Gastroesophageal sphincter (tissue), 4 donors: ENCODE measurements at regions not wholly inside any gene's neighbourhood (a gene's known extent, or its start where the extent isn't known, plus 50 kb on each side); places are given as distances from the start of the nearest gene placed in this dataset.
"Not testable (repeated sequence)": the region's sequence is repeated elsewhere in the genome, so short reads cannot be mapped to it uniquely, and the experiment has no call there.

Source experiments
- ATAC-seq: fragments of 150-250 bp; one replicate; pipeline ENCODE4 v1.9.1; 2016; ENCODE audit warnings: mild to moderate bottlenecking, moderate library complexity
- H3K27ac ChIP-seq, 4 donors: fragments of 200-600 bp; sonication (generic) in 3 of 4; 1 replicate in 3 of 4; 2 replicates in 1 of 4; pipeline ENCODE4 v1.5.1; 2016 to 2019
- H3K27me3 ChIP-seq: fragments of 200-600 bp; sonication (generic); one replicate; pipeline ENCODE4 v1.5.1; 2019
- H3K36me3 ChIP-seq, 2 donors: fragments of 200-600 bp; sonication (generic); one replicate each; pipeline ENCODE4 v1.5.1; 2019; ENCODE audit warnings: control low read depth in 1 of 2
- H3K4me1 ChIP-seq, 3 donors: fragments of 200-600 bp; sonication (generic); 1 replicate in 2 of 3; 2 replicates in 1 of 3; pipeline ENCODE4 v1.5.1; 2016 to 2019; ENCODE audit warnings: control low read depth in 2 of 3
- H3K4me3 ChIP-seq, 2 donors: fragments of 200-600 bp; sonication (generic); one replicate each; pipeline ENCODE4 v1.5.1; 2019; ENCODE audit warnings: mild to moderate bottlenecking in 1 of 2, moderate library complexity in 1 of 2
- H3K9me3 ChIP-seq, 3 donors: fragments of 200-600 bp; sonication (generic); one replicate each; pipeline ENCODE4 v1.5.1; 2017 to 2019; ENCODE audit warnings: control low read depth in 2 of 3
- WGBS, 2 donors: methylation state at CpG; one replicate each; pipeline ENCODE4 v1.1.5; 2018; ENCODE audit warnings: low coverage in 1 of 2; 5-methylcytosine and 5-hydroxymethylcytosine counted together

DNA sequence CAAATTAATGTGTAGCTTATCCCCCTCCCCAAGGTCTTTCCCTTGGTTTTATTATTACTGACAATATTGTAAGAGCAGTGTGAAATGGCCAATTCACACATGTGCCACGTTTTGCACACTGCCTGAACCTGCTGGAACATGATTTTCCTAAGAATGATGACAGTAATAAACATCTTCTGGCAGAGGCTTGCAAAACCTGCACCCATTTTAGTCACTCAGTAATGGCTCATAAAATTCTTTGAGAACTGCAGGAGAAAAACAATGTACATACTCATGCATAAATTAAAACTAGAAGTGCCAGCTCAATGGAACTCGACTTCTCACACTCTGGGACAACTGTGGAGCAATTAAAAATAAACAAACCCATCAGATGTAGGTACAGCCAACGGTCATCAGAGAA lies 96.8 kb upstream of the POMZP3 start:
- not testable (repeated sequence) for H3K4me1 ChIP-seq, H3K36me3 ChIP-seq, H3K9me3 ChIP-seq, H3K4me3 ChIP-seq, H3K27me3 ChIP-seq, H3K27ac ChIP-seq, ATAC-seq
- WGBS, 2 donors: 80% methylated on average over 1 of the region's 3 CpGs; no CpG with 5 or more reads in 1 of the 2 donors

DNA sequence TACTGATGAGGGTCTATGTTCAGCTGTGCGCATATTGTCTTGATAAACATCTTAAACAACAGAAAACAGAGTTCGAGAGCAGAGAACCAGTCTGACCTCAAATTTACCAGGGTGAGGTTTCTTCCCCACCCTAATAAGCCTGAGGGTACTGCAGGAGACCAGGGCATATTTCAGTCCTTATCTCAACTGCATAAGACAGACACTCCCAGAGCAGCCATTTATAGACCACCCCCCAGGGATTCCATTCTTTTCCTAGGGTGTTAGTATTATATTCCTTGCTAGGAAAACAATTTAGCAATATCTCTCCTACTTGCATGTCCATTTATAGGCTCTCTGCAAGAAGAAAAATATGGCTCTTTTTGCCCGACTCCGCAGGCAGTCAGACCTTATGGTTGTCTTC lies 89.5 kb upstream of the POMZP3 start:
- H3K36me3 ChIP-seq, H3K4me1 ChIP-seq, H3K4me3 ChIP-seq, ATAC-seq, H3K27me3 ChIP-seq, H3K27ac ChIP-seq: not testable (repeated sequence)
- WGBS, 2 donors: 86 to 92% methylated on average over 2 to 4 of the region's 4 CpGs
- H3K9me3 ChIP-seq: peaks cover 0 to 23% (median 0%) of the 10 kb centered on the region in 3 donors

DNA sequence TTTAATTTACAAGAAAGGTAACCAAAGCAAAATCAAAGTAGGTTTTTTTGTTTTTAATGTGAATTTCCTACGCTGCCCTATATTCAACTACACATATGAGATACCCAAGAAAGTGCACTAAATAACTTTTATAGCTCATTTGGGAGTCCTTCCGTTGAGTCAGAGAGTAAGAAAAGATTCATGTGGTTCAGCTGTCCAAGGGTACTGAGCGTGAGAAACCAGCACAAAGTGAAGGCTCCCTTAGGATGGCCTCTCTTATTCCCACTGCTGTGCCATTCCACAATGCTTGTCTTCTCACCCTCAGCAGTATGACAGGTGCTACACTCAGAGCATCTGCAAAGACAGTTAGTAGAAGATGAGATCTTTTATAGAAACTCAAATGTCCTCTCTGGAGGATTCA lies 85.8 kb upstream of the POMZP3 start:
- H3K36me3 ChIP-seq, H3K4me3 ChIP-seq, H3K4me1 ChIP-seq, H3K27me3 ChIP-seq, ATAC-seq, H3K27ac ChIP-seq: not testable (repeated sequence)
- H3K9me3 ChIP-seq: peaks cover 0 to 23% (median 0%) of the 10 kb centered on the region in 3 donors
- 91 to 96% methylated on average over 3 of the region's 3 CpGs for WGBS, 2 donors

DNA sequence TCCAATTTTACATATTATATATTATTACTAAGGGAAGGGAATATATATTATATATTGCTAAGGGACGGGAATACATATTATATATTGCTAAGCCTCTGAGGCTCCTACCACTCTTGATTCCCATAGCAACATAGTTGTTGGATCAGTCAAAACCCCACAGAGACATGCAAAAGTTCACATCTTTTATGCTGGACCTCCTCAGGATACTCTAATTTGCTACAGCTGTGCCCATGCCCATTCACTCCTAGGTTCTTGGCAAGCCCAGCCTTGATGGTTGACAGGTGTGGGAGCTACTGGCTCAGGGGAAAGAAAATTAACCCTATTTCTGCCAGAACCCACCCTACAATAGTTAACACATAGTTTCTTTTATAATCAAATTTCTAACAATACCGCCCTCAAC lies 84.6 kb upstream of the POMZP3 start:
- H3K9me3 ChIP-seq: peaks cover 0 to 11% (median 0%) of the 10 kb centered on the region in 3 donors
- H3K4me1 ChIP-seq, H3K4me3 ChIP-seq, H3K27ac ChIP-seq, ATAC-seq, H3K36me3 ChIP-seq, H3K27me3 ChIP-seq: not testable (repeated sequence)
- 88 to 100% methylated on average over 1 of the region's 2 CpGs for WGBS, 2 donors

DNA sequence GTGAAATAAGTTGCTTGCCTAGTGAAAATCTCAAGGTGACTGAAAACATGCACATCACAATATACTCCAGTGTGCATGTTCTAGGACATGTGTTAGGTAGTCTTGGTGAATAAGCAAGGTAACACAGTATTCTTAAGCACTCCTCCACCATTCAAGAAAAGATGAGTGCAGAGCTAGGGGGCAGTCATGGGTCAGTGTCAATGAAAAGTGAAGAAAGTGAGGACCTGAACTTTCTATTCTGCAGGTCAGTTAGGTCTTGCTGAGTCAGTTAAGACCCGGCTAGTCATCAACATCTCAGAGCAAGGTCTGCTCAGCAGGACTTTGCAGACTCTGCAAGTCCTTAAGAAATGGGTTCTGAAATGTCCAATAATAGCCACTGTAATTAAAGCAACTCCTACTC lies 82.6 kb upstream of the POMZP3 start:
- H3K27me3 ChIP-seq, H3K9me3 ChIP-seq, H3K4me3 ChIP-seq, H3K36me3 ChIP-seq, H3K4me1 ChIP-seq, ATAC-seq, H3K27ac ChIP-seq: not testable (repeated sequence)
- WGBS, 2 donors: no CpG with 5 or more reads among the region's 1 CpG

DNA sequence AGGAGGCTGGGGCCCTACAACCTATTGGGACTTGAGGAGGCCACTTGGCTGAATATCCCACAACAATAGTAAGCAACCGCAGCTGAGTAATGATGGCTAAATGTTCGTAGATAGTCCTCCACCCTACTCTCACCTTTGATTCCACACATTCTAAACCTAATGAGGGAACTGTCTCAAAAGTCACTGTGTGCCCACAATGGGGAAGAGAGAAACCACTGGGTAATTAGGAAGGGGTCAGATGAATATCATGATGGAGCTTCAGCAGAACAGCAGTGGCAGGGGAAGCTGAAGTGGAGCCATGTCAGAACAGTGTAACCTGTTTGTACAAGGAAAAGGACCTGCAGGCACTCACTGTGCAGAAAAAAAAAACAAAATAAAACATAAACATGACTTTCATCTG lies 81.4 kb upstream of the POMZP3 start:
- H3K36me3 ChIP-seq, ATAC-seq, H3K27me3 ChIP-seq, H3K4me3 ChIP-seq, H3K4me1 ChIP-seq, H3K9me3 ChIP-seq, H3K27ac ChIP-seq: not testable (repeated sequence)
- WGBS, 2 donors: 100% methylated on average over 1 of the region's 2 CpGs; no CpG with 5 or more reads in 1 of the 2 donors

DNA sequence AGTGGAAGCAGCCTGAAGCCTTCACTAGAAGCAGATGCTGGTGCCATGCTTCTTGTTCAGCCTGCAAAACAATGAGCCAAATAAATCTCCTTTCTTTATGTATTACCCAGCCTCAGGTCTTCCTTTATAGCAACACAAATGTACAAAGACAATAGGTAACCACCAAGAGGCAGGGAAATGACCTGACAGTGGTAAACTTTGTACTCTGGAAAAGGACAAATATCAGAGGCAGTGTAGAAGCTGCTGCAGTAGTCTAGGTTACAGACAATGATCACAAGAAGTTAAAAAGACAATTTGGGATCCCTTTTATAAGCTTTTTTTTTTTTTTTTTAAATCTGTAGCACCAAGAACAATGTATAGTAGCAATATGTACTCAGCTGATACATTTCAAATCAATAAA lies 76.7 kb upstream of the POMZP3 start:
- ATAC-seq, H3K4me3 ChIP-seq, H3K36me3 ChIP-seq, H3K27me3 ChIP-seq, H3K27ac ChIP-seq, H3K4me1 ChIP-seq, H3K9me3 ChIP-seq: not testable (repeated sequence)

DNA sequence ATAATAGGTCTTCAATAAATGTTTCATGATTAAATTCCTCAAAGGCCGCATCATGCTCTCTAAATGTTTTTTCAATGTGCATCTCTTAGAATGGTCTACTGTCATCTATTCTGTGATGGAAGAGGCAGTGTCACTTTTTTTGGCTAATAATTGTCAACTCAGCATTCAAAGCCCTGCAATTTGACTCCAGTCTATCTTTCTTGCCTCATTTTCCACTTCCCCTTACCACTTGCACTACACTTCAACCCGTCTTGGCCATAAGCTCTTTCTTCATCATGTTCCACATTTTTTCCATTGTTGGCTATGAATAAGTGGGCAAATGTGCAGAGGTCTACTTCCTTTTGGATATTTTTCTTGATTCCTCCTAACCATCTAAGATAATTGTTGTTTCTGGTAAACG lies 59.2 kb upstream of the POMZP3 start:
- not testable (repeated sequence) for ATAC-seq, H3K9me3 ChIP-seq, H3K27ac ChIP-seq, H3K36me3 ChIP-seq, H3K4me3 ChIP-seq, H3K27me3 ChIP-seq, H3K4me1 ChIP-seq
- WGBS, 2 donors: 88 to 94% methylated on average over 2 of the region's 3 CpGs

DNA sequence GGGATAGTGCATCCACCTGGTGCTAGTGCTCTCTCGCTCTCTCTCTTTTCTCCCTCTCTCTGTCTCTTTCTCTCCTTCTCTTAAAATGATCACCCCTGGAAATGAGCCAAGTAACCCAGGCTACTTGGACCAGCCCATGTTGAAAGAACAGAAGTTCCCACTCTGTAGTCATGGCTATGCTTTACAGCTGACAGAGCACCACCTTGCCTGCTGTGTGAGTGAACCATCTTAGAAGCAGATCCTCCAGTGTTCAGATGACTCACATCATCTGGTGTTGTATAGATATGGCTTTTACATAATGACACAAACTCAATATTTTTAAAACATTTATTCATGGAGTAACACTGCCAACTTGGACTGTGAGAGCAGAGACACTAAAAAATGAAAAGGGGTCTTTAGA lies 57.7 kb upstream of the POMZP3 start:
- not testable (repeated sequence) for H3K27ac ChIP-seq, H3K4me3 ChIP-seq, H3K9me3 ChIP-seq, H3K36me3 ChIP-seq, H3K27me3 ChIP-seq, ATAC-seq, H3K4me1 ChIP-seq
- 100% methylated on average over 1 of the region's 1 CpG; no CpG with 5 or more reads in 1 of the 2 donors for WGBS, 2 donors

DNA sequence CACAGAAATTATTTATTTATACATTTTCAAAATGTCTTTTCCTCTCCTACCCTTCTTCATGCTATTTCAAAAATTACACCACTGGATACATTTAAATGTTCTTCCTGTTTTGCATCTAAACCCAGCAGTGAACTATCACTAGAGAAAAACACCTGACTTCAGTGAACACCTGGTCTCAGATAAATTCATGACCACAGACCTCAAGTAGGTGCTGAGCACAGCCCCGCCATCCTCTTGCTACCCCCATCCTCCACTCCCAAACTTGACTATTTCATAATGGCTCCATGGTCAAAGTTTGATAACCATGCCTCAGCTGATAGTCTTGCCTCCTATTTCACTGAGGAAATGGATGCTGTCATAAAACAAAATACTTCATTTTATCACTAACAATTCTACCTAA lies 56.6 kb upstream of the POMZP3 start:
- WGBS, 2 donors: 88 to 100% methylated on average over 1 of the region's 1 CpG
- not testable (repeated sequence) for H3K27ac ChIP-seq, H3K4me1 ChIP-seq, H3K27me3 ChIP-seq, H3K36me3 ChIP-seq, H3K9me3 ChIP-seq, ATAC-seq, H3K4me3 ChIP-seq

DNA sequence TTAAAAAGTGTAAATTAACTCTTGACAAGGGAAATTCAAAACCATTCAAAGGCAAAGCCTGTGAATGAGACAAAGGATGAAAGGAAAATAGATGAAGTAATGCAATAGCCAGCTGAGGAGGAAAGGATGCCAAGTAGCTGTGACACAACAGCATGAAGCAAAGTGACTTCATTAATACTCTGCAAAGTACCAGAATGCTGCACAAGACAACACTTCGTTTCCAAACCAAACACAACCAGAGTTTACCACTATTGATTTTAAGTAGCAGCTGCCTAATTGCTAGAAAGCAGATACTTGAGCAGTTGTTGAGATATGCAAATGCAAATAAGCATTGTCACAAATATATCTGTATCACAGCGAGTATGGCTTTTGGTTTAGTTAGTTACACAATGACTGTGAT lies 54.7 kb upstream of the POMZP3 start:
- H3K4me3 ChIP-seq, ATAC-seq, H3K27ac ChIP-seq, H3K36me3 ChIP-seq, H3K27me3 ChIP-seq, H3K9me3 ChIP-seq, H3K4me1 ChIP-seq: not testable (repeated sequence)
- 58 to 60% methylated on average over 2 of the region's 2 CpGs for WGBS, 2 donors

DNA sequence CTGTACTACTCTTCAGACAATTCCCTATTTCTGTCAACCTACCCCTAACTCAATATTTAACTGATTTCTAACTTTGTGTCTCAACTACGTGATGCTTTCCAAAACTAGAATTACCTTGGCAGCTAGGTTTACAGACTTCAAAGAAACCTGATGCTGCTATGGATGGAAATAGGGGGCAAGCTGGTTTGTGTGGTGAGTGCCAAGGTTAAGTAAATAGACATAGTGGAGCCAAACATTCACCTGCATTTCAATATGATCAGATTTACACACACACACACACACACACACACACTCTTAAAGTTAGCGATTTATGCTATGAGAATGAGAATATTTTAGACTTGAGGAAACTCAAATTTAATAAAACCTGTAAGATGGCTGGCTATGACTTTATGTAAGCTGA lies 52.1 kb upstream of the POMZP3 start:
- not testable (repeated sequence) for H3K27ac ChIP-seq, H3K36me3 ChIP-seq, H3K4me1 ChIP-seq, ATAC-seq, H3K27me3 ChIP-seq, H3K4me3 ChIP-seq, H3K9me3 ChIP-seq
- 80 to 94% methylated on average over 1 to 2 of the region's 2 CpGs for WGBS, 2 donors

DNA sequence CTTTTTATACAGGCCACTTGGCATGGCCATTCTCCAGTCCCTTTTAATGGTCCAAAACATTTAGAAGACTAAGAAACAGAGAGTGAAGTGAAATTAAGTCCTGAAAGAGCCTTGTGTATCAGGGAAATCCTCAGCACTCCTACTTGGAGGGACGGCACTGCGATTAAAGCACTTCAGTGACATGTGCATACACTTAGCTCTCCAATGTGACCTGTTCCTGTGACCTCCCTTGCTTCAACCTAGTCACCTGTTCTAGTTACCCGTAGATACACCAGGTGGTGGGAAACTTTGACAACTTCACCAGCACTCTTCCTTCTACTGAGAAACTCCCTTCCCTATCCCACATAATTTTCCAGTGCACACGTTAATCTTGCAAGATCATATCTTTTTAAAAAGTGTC lies 51.4 kb upstream of the POMZP3 start:
- not testable (repeated sequence) for H3K36me3 ChIP-seq, H3K4me1 ChIP-seq, H3K27ac ChIP-seq, H3K4me3 ChIP-seq, H3K9me3 ChIP-seq, ATAC-seq, H3K27me3 ChIP-seq
- WGBS, 2 donors: 91 to 92% methylated on average over 2 to 3 of the region's 4 CpGs

DNA sequence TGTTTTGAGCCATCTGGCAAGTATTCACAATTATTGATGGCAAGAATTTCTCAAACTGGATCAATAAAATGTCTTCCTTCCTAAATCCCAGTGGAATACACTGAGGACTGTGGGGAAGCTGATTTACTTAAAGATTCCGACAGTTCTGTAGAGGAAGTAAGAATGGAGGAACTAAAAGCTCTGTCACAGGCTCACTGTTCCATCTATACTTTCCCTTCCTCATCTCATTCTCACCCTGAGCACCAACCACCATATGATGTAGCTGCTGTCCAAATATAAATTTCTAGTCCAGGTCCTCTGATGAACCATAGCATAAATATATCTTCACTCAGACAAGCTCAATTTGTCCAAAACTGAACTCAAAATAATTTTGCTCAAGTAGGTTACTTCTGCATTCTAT lies 49.8 kb upstream of the POMZP3 start:
- WGBS, 2 donors: 100% methylated on average over 1 of the region's 1 CpG; no CpG with 5 or more reads in 1 of the 2 donors
- not testable (repeated sequence) for H3K36me3 ChIP-seq

More for the DNA sequence above, 49.8 kb upstream of the POMZP3 start:
- H3K27me3 ChIP-seq, H3K4me3 ChIP-seq, H3K4me1 ChIP-seq, H3K27ac ChIP-seq, ATAC-seq, H3K9me3 ChIP-seq: not testable (repeated sequence)
